ENCODE measurements at regions not wholly inside any gene's neighbourhood (a gene's known extent, or its start where the extent isn't known, plus 50 kb on each side); places are given as distances from the start of the nearest gene placed in this dataset.

DNA sequence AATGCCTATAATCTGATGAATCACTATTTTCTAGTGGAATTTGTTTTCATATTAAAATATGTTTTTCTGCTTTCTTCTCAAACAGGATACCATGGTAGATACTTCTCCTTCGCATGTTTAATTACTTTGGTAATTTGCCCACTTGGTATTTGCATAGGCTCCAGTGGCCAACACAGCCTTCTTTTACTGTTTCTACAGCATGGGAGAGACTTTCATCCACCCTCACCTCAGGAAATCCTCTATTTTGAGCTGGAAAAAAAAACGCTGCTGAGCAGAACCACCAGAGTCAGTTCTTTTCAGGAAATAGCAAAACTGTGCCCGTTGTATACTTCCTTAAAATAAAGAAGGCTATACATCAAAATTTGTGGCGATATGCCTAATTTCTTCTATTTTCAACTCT, 213.3 kb downstream of the MDFIC start:
- TF ChIP-seq, protein P1, sequence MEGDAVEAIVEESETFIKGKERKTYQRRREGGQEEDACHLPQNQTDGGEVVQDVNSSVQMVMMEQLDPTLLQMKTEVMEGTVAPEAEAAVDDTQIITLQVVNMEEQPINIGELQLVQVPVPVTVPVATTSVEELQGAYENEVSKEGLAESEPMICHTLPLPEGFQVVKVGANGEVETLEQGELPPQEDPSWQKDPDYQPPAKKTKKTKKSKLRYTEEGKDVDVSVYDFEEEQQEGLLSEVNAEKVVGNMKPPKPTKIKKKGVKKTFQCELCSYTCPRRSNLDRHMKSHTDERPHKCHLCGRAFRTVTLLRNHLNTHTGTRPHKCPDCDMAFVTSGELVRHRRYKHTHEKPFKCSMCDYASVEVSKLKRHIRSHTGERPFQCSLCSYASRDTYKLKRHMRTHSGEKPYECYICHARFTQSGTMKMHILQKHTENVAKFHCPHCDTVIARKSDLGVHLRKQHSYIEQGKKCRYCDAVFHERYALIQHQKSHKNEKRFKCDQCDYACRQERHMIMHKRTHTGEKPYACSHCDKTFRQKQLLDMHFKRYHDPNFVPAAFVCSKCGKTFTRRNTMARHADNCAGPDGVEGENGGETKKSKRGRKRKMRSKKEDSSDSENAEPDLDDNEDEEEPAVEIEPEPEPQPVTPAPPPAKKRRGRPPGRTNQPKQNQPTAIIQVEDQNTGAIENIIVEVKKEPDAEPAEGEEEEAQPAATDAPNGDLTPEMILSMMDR (IDR thresholded peaks at IDR 0.05): no peak
- no peak for TF ChIP-seq POLR2A (IDR thresholded peaks at IDR 0.05)
- TF ChIP-seq POLR2AphosphoS5 (IDR thresholded peaks at IDR 0.05): no peak
- no peak for TF ChIP-seq EP300 (IDR thresholded peaks at IDR 0.05)

Data from suprapubic skin (tissue), 4 donors.